H1 (cell line): ENCODE measurements at regions not wholly inside any gene's neighbourhood (a gene's known extent, or its start where the extent isn't known, plus 50 kb on each side); places are given as distances from the start of the nearest gene placed in this dataset.

ENCODE experiments used
- CTCF ChIA-PET: fragments of 300-600 bp; sonication (Branson Sonifier 250); formaldehyde crosslinking; loops from one replicate; lab custom pipeline; 2021; ENCODE audit not compliant: partially characterized antibody; lab: Charles Lee
- POLR2A ChIA-PET: fragments of 300-600 bp; sonication (Branson Sonifier 250); formaldehyde crosslinking; loops from one replicate; lab custom pipeline; 2021; ENCODE audit warnings: inconsistent platforms; ENCODE audit not compliant: partially characterized antibody; lab: Charles Lee
- DNase-seq, 2 experiments: peaks; one replicate each; pipeline versions ENCODE4 v3.0.0 to v3.0.0-alpha.2; 2010 to 2022; ENCODE audit warnings: low spot score in 2 of 2, low read depth in 1 of 2, mixed read lengths in 1 of 2
- FAIRE-seq: peaks from 2 replicates; lab custom pipeline; 2011; peaks lifted over from hg19 to GRCh38; lab: Jason Lieb, UNC
- H2AFZ ChIP-seq: 2 replicates; pipeline ENCODE4 v1.8.1; 2012; ENCODE audit warnings: low read length, inconsistent platforms
- H2AK5ac ChIP-seq: 2 replicates; pipeline ENCODE4 v1.6.1; 2013; ENCODE audit warnings: low read depth, low read length
- H2BK120ac ChIP-seq: replicated peaks from 2 replicates; pipeline ENCODE3; 2013; ENCODE audit warnings: low read depth, low read length, inconsistent platforms
- H2BK12ac ChIP-seq: 2 replicates; pipeline ENCODE4 v1.6.1; 2013; ENCODE audit warnings: low read depth, low read length
- H2BK15ac ChIP-seq: 2 replicates; pipeline ENCODE4 v1.6.1; 2013; ENCODE audit warnings: low read length
- H2BK20ac ChIP-seq: 2 replicates; pipeline ENCODE4 v1.6.1; 2013; ENCODE audit warnings: low read length
- H2BK5ac ChIP-seq: 2 replicates; pipeline ENCODE4 v1.6.1; 2013; ENCODE audit warnings: low read depth, low read length
- H3K14ac ChIP-seq: 2 replicates; pipeline ENCODE4 v1.6.1; 2013; ENCODE audit warnings: inconsistent platforms; ENCODE audit not compliant: insufficient read length
- H3K18ac ChIP-seq: 2 replicates; pipeline ENCODE4 v1.6.1; 2013; ENCODE audit warnings: low read length; ENCODE audit errors: extremely low read depth
- H3K23ac ChIP-seq: 2 replicates; pipeline ENCODE4 v1.6.1; 2013; ENCODE audit warnings: inconsistent platforms; ENCODE audit not compliant: insufficient read length
- H3K23me2 ChIP-seq: 2 replicates; pipeline ENCODE4 v1.6.1; 2013; ENCODE audit warnings: low read depth, low read length
- H3K27ac ChIP-seq: 2 replicates; pipeline ENCODE4 v1.6.1; 2011; ENCODE audit warnings: low read depth, low read length, inconsistent platforms
- H3K27me3 ChIP-seq, 4 experiments: replicated peaks in 1 of 4; 1 replicate in 1 of 4; 2 replicates in 3 of 4; pipeline versions ENCODE4 v1.6.1 to v1.8.1; 2011 to 2013; ENCODE audit warnings: low read length in 3 of 4, mild to moderate bottlenecking in 3 of 4, inconsistent platforms in 2 of 4, mixed read lengths in 2 of 4, moderate library complexity in 1 of 4; ENCODE audit not compliant: control insufficient read depth in 3 of 4, insufficient read depth in 3 of 4; ENCODE audit errors: extremely low read depth in 1 of 4
- H3K36me3 ChIP-seq, 4 experiments: 2 replicates each; pipeline versions ENCODE4 v1.6.1 to v1.8.1; 2011 to 2013; ENCODE audit warnings: mild to moderate bottlenecking in 4 of 4, low read length in 3 of 4, moderate library complexity in 2 of 4, control low read depth in 1 of 4, inconsistent platforms in 1 of 4; ENCODE audit not compliant: insufficient read depth in 4 of 4, control insufficient read depth in 2 of 4
- H3K4ac ChIP-seq: replicated peaks from 2 replicates; pipeline ENCODE3; 2013; ENCODE audit warnings: low read length, low read depth, mixed read lengths, inconsistent platforms; ENCODE audit not compliant: insufficient read length
- H3K4me1 ChIP-seq, 4 experiments: replicated peaks in 1 of 4; 1 replicate in 1 of 4; 2 replicates in 3 of 4; pipeline versions ENCODE4 v1.6.1 to v1.8.1; 2011 to 2013; ENCODE audit warnings: low read length in 3 of 4, inconsistent platforms in 2 of 4, mixed read lengths in 1 of 4; ENCODE audit not compliant: insufficient read depth in 4 of 4, control insufficient read depth in 3 of 4
- H3K4me2 ChIP-seq, 2 experiments: 2 replicates each; pipeline versions ENCODE4 v1.6.1 to v1.8.1; 2011 to 2013; ENCODE audit warnings: low read depth in 2 of 2, low read length in 2 of 2, control low read depth in 1 of 2, inconsistent platforms in 1 of 2, mild to moderate bottlenecking in 1 of 2; ENCODE audit not compliant: insufficient read depth in 1 of 2
- H3K4me3 ChIP-seq, 4 experiments: fragments of 200-600, 300-600 bp in 1 of 4; sonication (generic), shearing (Covaris generic), sonication (Bioruptor Twin) in 1 of 4; 2 replicates each; pipeline versions ENCODE4 v1.5.1 to v1.8.1; 2011 to 2016; ENCODE audit warnings: low read length in 4 of 4, low read depth in 3 of 4, control low read depth in 2 of 4, inconsistent platforms in 2 of 4, mild to moderate bottlenecking in 2 of 4, mixed read lengths in 1 of 4, moderate library complexity in 1 of 4; ENCODE audit not compliant: insufficient read depth in 2 of 4; ENCODE audit errors: extremely low read depth in 1 of 4
- H3K56ac ChIP-seq: replicated peaks from 2 replicates; pipeline ENCODE3; 2013; ENCODE audit warnings: low read depth, mild to moderate bottlenecking, mixed read lengths, low read length, inconsistent platforms; ENCODE audit not compliant: insufficient read length
- H3K79me1 ChIP-seq: 2 replicates; pipeline ENCODE4 v1.6.1; 2013; ENCODE audit warnings: low read depth, low read length, control low read depth
- H3K79me2 ChIP-seq, 2 experiments: 2 replicates each; pipeline versions ENCODE4 v1.6.1 to v1.8.1; 2012 to 2013; ENCODE audit warnings: low read length in 2 of 2, mild to moderate bottlenecking in 2 of 2, inconsistent platforms in 1 of 2; ENCODE audit not compliant: insufficient read depth in 2 of 2, control insufficient read depth in 1 of 2
- H3K9ac ChIP-seq, 4 experiments: replicated peaks in 1 of 4; 1 replicate in 1 of 4; 2 replicates in 3 of 4; pipeline versions ENCODE4 v1.6.1 to v1.8.1; 2011 to 2013; ENCODE audit warnings: low read depth in 3 of 4, low read length in 3 of 4, control low read depth in 2 of 4, mild to moderate bottlenecking in 2 of 4, moderate library complexity in 2 of 4, inconsistent platforms in 1 of 4; ENCODE audit errors: extremely low read depth in 1 of 4
- H3K9me3 ChIP-seq, 2 experiments: 2 replicates each; pipeline versions ENCODE4 v1.6.1 to v1.8.1; 2012 to 2013; ENCODE audit warnings: mild to moderate bottlenecking in 2 of 2, moderate library complexity in 2 of 2, control low read depth in 1 of 2, inconsistent platforms in 1 of 2, low read depth in 1 of 2, low read length in 1 of 2, mixed read lengths in 1 of 2; ENCODE audit not compliant: insufficient read depth in 2 of 2
- H4K20me1 ChIP-seq, 2 experiments: replicated peaks in 1 of 2; 2 replicates each; pipeline versions ENCODE3 to v1.8.1; 2011 to 2013; ENCODE audit warnings: inconsistent platforms in 2 of 2, low read length in 2 of 2, mild to moderate bottlenecking in 1 of 2; ENCODE audit not compliant: insufficient read depth in 2 of 2, control insufficient read depth in 1 of 2
- H4K5ac ChIP-seq: 2 replicates; pipeline ENCODE4 v1.6.1; 2013; ENCODE audit warnings: low read length, low read depth, mixed read lengths, inconsistent platforms; ENCODE audit not compliant: insufficient read length
- H4K8ac ChIP-seq: 2 replicates; pipeline ENCODE4 v1.8.0; 2013; ENCODE audit warnings: mild to moderate bottlenecking, moderate library complexity, low read length, inconsistent platforms; ENCODE audit not compliant: insufficient read depth; ENCODE audit errors: extremely low read depth
- H4K91ac ChIP-seq: replicated peaks from 2 replicates; pipeline ENCODE3; 2013; ENCODE audit warnings: low read length, mixed read lengths, inconsistent platforms; ENCODE audit not compliant: insufficient read length
- CEBPB ChIP-seq: IDR thresholded peaks from 2 replicates; pipeline ENCODE4 v1.6.1; 2012; ENCODE audit warnings: low read depth, low read length
- GTF2F1 ChIP-seq: IDR thresholded peaks from 2 replicates; pipeline ENCODE4 v1.6.1; 2012; ENCODE audit warnings: low read depth, low read length, improper control_type of control experiment, borderline replicate concordance
- NRF1 ChIP-seq: IDR thresholded peaks from 2 replicates; pipeline ENCODE4 v1.6.1; 2011; ENCODE audit warnings: mild to moderate bottlenecking, low read depth, low read length, improper control_type of control experiment
- RBBP5 ChIP-seq: IDR thresholded peaks from 2 replicates; pipeline ENCODE4 v1.7.1; 2012; ENCODE audit warnings: low read depth, mild to moderate bottlenecking, inconsistent platforms, low read length, moderate library complexity, borderline replicate concordance
- SIRT6 ChIP-seq: IDR thresholded peaks from one replicate; pipeline ENCODE4 v1.7.1; 2012; ENCODE audit warnings: low read length, inconsistent platforms
- SIX5 ChIP-seq: IDR thresholded peaks from 2 replicates; pipeline ENCODE4 v1.6.1; 2011; ENCODE audit warnings: mild to moderate bottlenecking, low read depth, low read length
- USF2 ChIP-seq: IDR thresholded peaks from 2 replicates; pipeline ENCODE4 v1.6.1; 2011; ENCODE audit warnings: low read length, improper control_type of control experiment
- ZNF274 ChIP-seq: IDR thresholded peaks from 2 replicates; pipeline ENCODE4 v1.7.0; 2012; ENCODE audit warnings: low read length, borderline replicate concordance; ENCODE audit errors: extremely low read depth
- WGBS, 2 experiments: shearing (Covaris generic) in 1 of 2; methylation state at CpG; one replicate each; pipeline versions ENCODE4 v1.1.6 to v1.1.7; 2013 to 2015; ENCODE audit warnings: low lambda C conversion rate in 2 of 2, mixed read lengths in 2 of 2, inconsistent platforms in 1 of 2, low coverage in 1 of 2, missing lambda C conversion rate in 1 of 2; ENCODE audit not compliant: insufficient replicate concordance in 2 of 2, insufficient coverage in 1 of 2, insufficient read length in 1 of 2; ENCODE audit errors: extremely low coverage in 1 of 2, missing lambda C conversion rate in 1 of 2; 5-methylcytosine and 5-hydroxymethylcytosine counted together

DNA sequence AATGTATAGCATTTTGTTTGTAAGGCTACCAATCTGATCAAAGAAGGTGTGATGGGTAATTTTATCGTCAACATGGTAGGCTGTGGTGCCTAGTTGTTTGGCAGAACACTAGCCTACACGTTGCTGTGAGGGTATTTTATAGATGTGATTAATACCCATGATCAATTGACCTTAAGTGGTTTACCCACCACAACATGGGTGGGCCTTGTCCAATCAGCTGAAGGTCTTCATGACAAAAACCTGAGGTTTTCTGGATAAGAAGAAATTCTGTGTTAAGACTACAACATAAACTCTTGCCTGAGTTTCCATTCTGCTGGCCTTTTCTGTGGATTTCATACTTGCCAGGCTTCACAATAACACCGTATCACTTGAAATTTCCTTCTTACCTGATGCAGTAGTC is 131.8 kb upstream of the PPP1R3A start:
- no peak overlapping the region for H2AFZ ChIP-seq
- no peaks in the 10 kb centered on the region for H3K79me1 ChIP-seq
- no peaks in the 10 kb centered on the region for H3K23me2 ChIP-seq
- no peak overlapping the region for H4K5ac ChIP-seq
- H2BK5ac ChIP-seq = no peak overlapping the region
- no peak overlapping the region for H3K4ac ChIP-seq
- H3K4me2 ChIP-seq = no peak overlapping the region
- POLR2A ChIA-PET = no interaction called here
- H2BK15ac ChIP-seq = no peak overlapping the region
- H3K27me3 ChIP-seq = no peaks in the 10 kb centered on the region
- WGBS, 2 experiments = 88% methylated on average over 3 of the region's 3 CpGs; no CpG with 5 or more reads in 1 of the 2 experiments
- DNase-seq = no peak
- no peak overlapping the region for H4K8ac ChIP-seq
- H2AK5ac ChIP-seq = no peak overlapping the region
- no peak overlapping the region for H4K91ac ChIP-seq
- no peaks in the 10 kb centered on the region for H3K79me2 ChIP-seq
- no peaks in the 10 kb centered on the region for H3K36me3 ChIP-seq
- H3K9me3 ChIP-seq = no peaks in the 10 kb centered on the region
- FAIRE-seq = no peak
- no peak overlapping the region for H3K18ac ChIP-seq
- no peak overlapping the region for H3K14ac ChIP-seq
- H3K9ac ChIP-seq = no peak overlapping the region
- H3K27ac ChIP-seq = no peak overlapping the region
- no peaks in the 10 kb centered on the region for H3K4me1 ChIP-seq
- H2BK120ac ChIP-seq = no peak overlapping the region
- H3K23ac ChIP-seq = no peak overlapping the region
- H4K20me1 ChIP-seq = no peaks in the 10 kb centered on the region
- no peak overlapping the region for H3K56ac ChIP-seq
- no peak overlapping the region for H2BK20ac ChIP-seq
- CTCF ChIA-PET = interaction anchor here (0.6 kb wide), 1 partner anchor 13 kb away, joined by 3 read pairs; no protein-coding TSS in a partner anchor
- no peak overlapping the region for H2BK12ac ChIP-seq
- H3K4me3 ChIP-seq = no peak overlapping the region
- TF ChIP-seq NRF1 (no peak), ZNF274 (no peak), SIX5 (no peak), USF2 (no peak), SIRT6 (no peak), CEBPB (no peak), GTF2F1 (no peak), RBBP5 (no peak)
